MG63 (cell line): ENCODE measurements at regions not wholly inside any gene's neighbourhood (a gene's known extent, or its start where the extent isn't known, plus 50 kb on each side); places are given as distances from the start of the nearest gene placed in this dataset.
"Not testable (repeated sequence)": the region's sequence is repeated elsewhere in the genome, so short reads cannot be mapped to it uniquely, and the experiment has no call there.

Experiments
- DNase-seq: peaks from one replicate; pipeline ENCODE4 v3.0.0-alpha.2; 2020
- H3K27me3 ChIP-seq: fragments of 250-450 bp; sonication (Bioruptor Pico); 2 replicates; pipeline ENCODE4 v1.5.1; 2020; ENCODE audit warnings: mild to moderate bottlenecking, moderate library complexity
- H3K36me3 ChIP-seq: fragments of 250-450 bp; sonication (Bioruptor Pico); 2 replicates; pipeline ENCODE4 v1.5.1; 2020; ENCODE audit warnings: mild to moderate bottlenecking, moderate library complexity
- H3K4me3 ChIP-seq: fragments of 250-450 bp; sonication (Bioruptor Pico); 2 replicates; pipeline ENCODE4 v1.5.1; 2020; ENCODE audit warnings: mild to moderate bottlenecking, moderate library complexity
- H3K9me3 ChIP-seq: fragments of 250-450 bp; sonication (Bioruptor Pico); 2 replicates; pipeline ENCODE4 v1.5.1; 2020; ENCODE audit warnings: mild to moderate bottlenecking, moderate library complexity

DNA sequence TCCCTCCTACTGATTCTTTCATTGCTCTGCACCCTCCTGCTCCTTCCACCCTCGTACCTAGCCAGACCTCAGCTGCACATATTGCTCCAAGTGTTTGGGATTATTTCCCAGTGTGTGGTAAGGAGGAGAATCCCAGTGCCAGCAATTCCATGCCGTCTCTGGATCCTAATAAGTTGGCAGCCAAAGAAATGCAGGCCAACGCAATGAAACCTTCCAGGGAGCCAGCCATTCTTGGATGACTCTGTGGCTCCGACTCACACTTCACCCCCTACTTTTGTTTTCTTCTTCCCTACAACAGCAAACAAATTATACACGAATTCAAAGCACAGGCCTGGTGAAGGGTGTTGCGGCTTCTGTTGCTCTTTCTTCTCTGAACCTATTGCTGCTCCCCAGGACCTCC lies 82.5 kb upstream of the SLC1A3 start:
- Histone ChIP-seq H3K27me3 (no peaks in the 10 kb centered on the region), H3K4me3 (no peak overlapping the region), H3K36me3 (no peaks in the 10 kb centered on the region), H3K9me3 (no peaks in the 10 kb centered on the region)
- peak; percentile 84 for DNase-seq

DNA sequence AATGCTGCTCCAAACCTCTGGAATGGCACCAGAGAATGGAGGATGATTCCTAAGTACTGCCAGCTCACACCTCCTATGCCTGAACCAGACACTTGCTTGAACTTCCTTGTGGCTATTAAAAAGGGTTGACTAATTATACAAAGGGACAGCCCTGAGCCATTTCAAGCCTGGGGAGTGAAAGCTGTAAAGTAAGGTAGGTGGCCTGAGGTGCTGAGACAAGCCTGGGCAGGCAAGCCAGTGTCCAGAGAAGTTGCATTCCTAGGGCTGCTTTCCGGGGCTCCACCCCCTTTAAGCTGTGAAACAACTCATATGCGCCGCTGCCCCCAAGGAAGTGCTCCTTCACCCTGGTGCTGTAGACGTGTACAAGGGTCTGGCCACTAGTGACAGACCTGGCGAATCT lies 79.9 kb upstream of the SLC1A3 start:
- no peaks in the 10 kb centered on the region for H3K9me3 ChIP-seq
- no peaks in the 10 kb centered on the region for H3K27me3 ChIP-seq
- no peaks in the 10 kb centered on the region for H3K36me3 ChIP-seq
- no peak for DNase-seq
- H3K4me3 ChIP-seq = no peak overlapping the region

DNA sequence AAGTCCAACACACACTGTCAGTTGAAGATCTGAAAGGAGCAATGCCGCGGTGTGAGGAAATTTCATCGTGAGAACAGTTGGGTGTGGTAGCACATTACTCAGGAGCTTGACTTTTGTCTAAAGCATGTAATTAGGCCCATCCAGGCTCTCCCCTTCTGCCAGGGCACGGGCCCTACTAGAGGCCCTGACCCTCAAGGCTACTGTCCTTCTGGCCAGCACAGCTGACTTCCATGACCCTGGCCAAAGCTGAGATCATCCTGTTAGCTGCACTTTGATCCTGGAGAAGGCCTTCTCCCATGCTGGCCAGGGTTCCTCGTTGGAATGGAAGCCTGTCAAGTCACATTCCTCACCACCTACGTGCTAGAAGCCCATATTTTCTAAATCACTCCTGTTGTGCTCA lies 77.8 kb upstream of the SLC1A3 start:
- Histone ChIP-seq H3K9me3 (no peaks in the 10 kb centered on the region), H3K4me3 (no peak overlapping the region), H3K27me3 (no peaks in the 10 kb centered on the region), H3K36me3 (no peaks in the 10 kb centered on the region)
- peak; percentile 93 for DNase-seq

DNA sequence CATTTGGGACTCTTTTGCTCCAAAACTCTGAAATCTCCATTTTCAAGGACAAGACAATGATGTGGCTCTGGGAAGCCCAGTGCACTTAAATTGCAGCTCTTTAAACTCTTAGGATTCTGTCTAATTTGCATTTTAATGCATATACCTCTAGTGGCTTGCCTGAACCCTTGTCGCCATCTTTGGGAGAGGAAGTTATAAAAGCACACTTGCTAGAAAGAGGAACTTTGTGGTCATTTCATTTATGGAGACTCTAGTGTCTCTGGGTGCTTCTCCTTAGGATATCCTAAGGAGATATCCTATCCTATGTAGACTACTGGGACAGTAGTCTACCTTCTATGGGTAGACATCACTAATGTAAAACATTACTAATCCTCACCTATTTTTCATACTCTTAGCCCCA lies 77.3 kb upstream of the SLC1A3 start:
- Histone ChIP-seq H3K9me3 (no peaks in the 10 kb centered on the region), H3K4me3 (no peak overlapping the region), H3K36me3 (no peaks in the 10 kb centered on the region), H3K27me3 (no peaks in the 10 kb centered on the region)
- DNase-seq = no peak

DNA sequence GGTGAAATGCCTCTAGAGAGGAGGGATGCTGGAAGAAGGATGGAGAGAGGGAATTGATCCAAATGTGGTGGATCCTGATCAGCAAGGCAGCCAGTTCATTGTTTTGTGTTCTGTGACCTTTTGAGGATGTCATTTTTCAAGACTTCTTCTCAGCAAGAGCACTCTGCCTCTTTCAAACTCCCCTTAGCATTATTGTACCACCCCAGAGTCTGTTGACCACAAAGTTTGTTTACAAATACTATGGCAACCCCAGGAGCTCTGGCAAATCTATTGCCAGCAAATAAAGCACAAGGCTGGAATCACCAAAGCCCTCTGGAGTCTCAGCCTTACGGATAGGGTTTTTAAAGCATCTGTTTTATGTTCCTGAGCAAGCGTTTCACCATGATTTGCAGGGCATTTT lies 76.2 kb upstream of the SLC1A3 start:
- Histone ChIP-seq H3K9me3 (no peaks in the 10 kb centered on the region), H3K27me3 (no peaks in the 10 kb centered on the region), H3K4me3 (no peak overlapping the region), H3K36me3 (no peaks in the 10 kb centered on the region)
- no peak for DNase-seq

DNA sequence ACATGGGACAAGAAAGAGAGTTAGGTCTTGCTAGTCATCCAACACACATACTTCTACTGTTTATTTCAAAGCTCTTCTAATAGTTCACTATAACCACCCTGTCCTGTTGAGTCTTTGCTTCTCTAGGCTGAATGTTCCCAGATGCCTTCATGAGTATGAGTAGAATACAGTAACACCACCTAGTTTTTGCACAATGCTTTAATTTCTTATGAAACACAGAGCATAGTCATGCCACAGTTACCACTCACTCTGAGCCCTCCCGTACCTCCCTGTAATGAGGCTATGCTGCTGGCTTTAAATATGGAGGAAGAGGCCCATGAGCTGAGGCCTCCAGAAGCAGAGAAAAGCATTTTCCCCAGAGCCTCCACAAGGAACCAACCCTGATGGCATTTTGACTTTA lies 75.0 kb upstream of the SLC1A3 start:
- no peaks in the 10 kb centered on the region for H3K9me3 ChIP-seq
- no peaks in the 10 kb centered on the region for H3K36me3 ChIP-seq
- DNase-seq = no peak
- H3K27me3 ChIP-seq = no peaks in the 10 kb centered on the region
- no peak overlapping the region for H3K4me3 ChIP-seq

DNA sequence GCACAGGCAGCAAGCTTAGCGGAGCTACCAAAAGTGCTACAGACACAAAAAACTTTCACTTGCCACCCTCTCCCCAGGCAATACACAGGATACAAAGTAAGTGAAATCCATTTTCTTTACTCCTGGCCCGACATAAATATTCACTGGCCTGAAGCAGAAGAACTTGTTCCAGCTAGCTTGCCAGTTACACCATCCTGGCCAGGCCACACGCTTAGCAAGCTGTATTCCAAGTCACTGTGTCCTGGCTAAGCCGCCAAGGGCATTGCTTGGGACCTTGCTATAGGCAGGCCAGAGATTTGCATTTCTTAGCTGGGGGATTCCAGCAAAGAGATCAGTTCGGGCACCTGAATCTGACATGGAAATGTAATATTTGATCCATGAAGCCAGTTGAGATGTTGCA lies 71.0 kb upstream of the SLC1A3 start:
- DNase-seq = no peak
- H3K27me3 ChIP-seq = no peaks in the 10 kb centered on the region
- no peaks in the 10 kb centered on the region for H3K9me3 ChIP-seq
- no peak overlapping the region for H3K4me3 ChIP-seq
- no peaks in the 10 kb centered on the region for H3K36me3 ChIP-seq

DNA sequence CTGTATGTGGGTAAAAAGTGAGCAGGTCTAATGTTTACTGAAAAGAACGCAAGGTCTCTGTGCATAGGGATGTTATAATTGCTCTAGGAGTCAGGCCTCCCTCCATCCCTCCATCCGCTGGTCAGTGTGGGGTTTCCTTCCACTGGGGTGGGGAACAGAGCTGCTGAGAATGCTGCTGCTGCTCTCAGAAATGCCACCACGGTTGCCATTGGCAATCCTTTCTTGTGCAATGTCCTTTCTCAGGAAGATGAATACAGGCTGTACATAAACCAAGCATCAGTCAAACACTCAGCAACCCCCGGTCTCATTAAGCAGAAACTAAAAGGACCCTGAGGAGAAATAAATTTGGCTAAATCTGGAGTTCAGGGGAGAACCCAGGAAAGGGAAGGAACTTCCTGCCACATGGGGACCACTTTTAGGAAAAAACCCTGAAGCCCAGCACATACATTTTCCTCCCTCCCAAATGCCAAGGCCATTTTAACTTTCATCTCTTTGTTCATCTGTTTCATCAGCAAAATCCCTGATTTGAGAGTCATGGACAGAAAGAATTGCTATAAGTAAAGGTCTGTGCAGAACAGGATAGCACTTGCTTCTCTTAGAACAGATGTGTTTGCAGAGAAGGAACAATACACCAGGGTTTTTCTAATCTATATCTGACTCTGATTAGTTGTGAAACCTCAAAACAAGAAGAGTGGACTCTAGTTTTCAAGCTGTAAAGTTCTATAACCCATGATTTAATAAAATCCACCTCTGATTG lies 70.4 kb upstream of the SLC1A3 start:
- DNase-seq = no peak
- no peaks in the 10 kb centered on the region for H3K36me3 ChIP-seq
- H3K4me3 ChIP-seq = no peak overlapping the region
- no peaks in the 10 kb centered on the region for H3K9me3 ChIP-seq
- H3K27me3 ChIP-seq = no peaks in the 10 kb centered on the region

DNA sequence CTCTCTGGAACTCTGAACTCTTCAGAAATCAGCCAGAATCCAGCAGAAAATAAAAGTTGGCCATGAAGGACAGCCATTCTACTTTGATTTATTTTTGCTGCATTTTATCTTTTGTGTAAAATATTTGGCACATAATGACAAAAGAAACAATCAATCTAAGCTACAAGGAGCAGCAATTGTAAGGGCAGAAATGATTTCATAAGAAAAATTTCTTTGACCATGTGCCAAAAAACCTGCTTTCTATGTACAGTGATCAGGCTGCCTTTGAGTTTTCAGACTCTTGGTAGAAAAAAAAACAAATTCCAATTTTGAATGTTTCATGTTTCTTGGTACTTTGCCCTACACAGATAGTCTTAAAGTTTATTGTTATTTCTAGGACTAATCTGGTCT lies 69.8 kb upstream of the SLC1A3 start:
- Histone ChIP-seq H3K9me3 (no peaks in the 10 kb centered on the region), H3K4me3 (no peak overlapping the region), H3K36me3 (no peaks in the 10 kb centered on the region), H3K27me3 (no peaks in the 10 kb centered on the region)
- DNase-seq = no peak

DNA sequence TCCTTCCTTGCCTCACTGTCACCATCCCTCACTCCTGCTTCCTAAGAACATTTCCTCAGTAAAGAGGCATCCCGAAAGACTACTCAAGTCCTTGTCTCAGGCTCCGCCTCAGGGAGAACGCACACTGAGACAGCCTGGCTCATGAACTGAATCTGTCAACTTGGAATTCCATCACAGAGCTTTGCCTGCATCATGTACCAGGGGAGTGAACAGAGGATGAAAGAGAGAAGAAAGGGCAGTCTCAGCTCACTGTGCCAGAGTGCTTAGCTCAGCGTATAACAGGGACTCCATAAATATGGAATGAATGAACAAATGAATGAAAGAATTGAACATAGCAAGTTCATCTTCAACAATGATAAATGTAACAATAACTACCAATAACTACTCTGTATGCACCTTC lies 68.7 kb upstream of the SLC1A3 start:
- Histone ChIP-seq H3K9me3 (no peaks in the 10 kb centered on the region), H3K27me3 (no peaks in the 10 kb centered on the region), H3K4me3 (no peak overlapping the region), H3K36me3 (no peaks in the 10 kb centered on the region)
- no peak for DNase-seq

DNA sequence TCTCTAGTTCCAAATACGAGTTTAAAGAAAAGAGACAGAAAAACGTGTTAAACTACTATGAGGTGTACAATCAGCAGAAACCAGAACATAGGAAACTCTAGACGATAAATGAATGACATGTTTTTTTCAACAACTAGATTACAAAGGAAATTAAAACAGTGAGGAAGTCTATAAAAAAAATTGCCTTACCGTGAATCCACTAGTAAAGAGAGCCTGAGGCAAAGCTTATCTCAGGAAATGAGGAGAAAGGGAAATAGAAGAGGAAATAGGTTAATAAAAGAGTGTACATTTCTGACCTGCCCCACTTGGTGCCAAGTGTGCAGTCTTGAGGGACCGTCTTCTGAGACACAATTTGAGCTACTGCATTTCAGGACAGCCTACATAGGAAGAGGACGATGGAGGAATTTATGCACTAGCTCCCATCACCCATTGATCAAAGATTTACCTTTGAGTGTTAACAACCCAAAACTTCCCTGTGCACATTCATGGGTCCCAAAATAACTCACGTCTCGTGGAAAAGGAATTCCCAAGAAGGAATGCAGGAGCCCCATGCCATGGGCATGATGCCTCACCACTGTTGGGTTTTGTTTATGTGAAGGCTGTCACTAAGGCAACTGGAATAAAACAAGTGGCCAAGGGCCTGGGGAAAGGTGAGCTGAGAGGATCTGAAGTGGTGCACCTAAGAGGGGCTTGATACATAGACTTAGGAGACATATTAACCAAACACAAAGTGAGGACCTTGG lies 53.6 kb upstream of the SLC1A3 start:
- Histone ChIP-seq H3K9me3 (no peaks in the 10 kb centered on the region; the same call in 1 of the 2 replicates), H3K36me3 (no peaks in the 10 kb centered on the region), H3K4me3 (no peak overlapping the region), H3K27me3 (no peaks in the 10 kb centered on the region)
- DNase-seq = peak; percentile 41

DNA sequence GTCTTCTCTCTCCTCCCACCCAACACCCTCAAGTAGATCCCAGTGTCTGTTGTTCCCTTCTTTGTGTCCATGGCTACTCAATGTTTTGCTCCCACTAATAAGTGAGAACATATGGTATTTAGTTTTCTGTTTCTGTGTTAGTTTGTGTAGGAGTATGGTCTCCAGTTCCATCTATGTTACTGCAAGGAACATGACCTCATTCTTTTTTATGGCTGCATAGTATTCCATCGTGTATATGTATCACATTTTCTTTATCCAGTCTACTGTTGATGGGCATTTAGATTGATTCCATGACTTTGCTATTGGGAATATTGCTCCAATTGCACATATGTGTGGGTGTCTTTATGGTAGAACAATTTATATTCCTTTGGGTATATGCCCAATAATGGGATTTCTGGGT lies 51.4 kb upstream of the SLC1A3 start:
- not testable (repeated sequence) for DNase-seq

More for the DNA sequence above, 51.4 kb upstream of the SLC1A3 start:
- not testable (repeated sequence) for H3K9me3 ChIP-seq, H3K27me3 ChIP-seq, H3K4me3 ChIP-seq, H3K36me3 ChIP-seq
